Suprapubic skin (tissue), 4 donors: ENCODE measurements at regions not wholly inside any gene's neighbourhood (a gene's known extent, or its start where the extent isn't known, plus 50 kb on each side); places are given as distances from the start of the nearest gene placed in this dataset.

ENCODE experiments used
- DNase-seq, 2 donors: peaks; one replicate each; pipeline ENCODE4 v3.0.0-alpha.2; 2019; ENCODE audit warnings: low spot score in 2 of 2
- H3K27ac ChIP-seq: fragments of 200-600 bp; sonication (generic); one replicate; pipeline ENCODE4 v1.5.1; 2019
- H3K27me3 ChIP-seq: fragments of 200-600 bp; sonication (generic); one replicate; pipeline ENCODE4 v1.5.1; 2019
- H3K36me3 ChIP-seq: fragments of 200-600 bp; sonication (generic); one replicate; pipeline ENCODE4 v1.5.1; 2019
- H3K4me1 ChIP-seq: fragments of 200-600 bp; sonication (generic); one replicate; pipeline ENCODE4 v1.5.1; 2019
- H3K4me3 ChIP-seq: fragments of 200-600 bp; sonication (generic); one replicate; pipeline ENCODE4 v1.5.1; 2019; ENCODE audit warnings: mild to moderate bottlenecking
- H3K9me3 ChIP-seq: fragments of 200-600 bp; sonication (generic); one replicate; pipeline ENCODE4 v1.5.1; 2019
- CTCF ChIP-seq, 2 donors: fragments of 200-600 bp in 1 of 2; fragments of 450-650 bp in 1 of 2; sonication (generic) in 1 of 2; IDR thresholded peaks; one replicate each; pipeline ENCODE4 v1.5.1; 2016 to 2019; ENCODE audit warnings: antibody characterized with exemption in 2 of 2, mild to moderate bottlenecking in 1 of 2, moderate library complexity in 1 of 2
- EP300 ChIP-seq: sonication (generic); formaldehyde crosslinking; IDR thresholded peaks from one replicate; pipeline ENCODE4 v1.6.1; 2017; ENCODE audit warnings: antibody characterized with exemption
- POLR2A ChIP-seq, 2 donors: fragments of 450-650 bp; IDR thresholded peaks; one replicate each; pipeline ENCODE4 v1.6.1; 2017; ENCODE audit warnings: antibody characterized with exemption in 2 of 2, mild to moderate bottlenecking in 2 of 2, moderate library complexity in 2 of 2
- POLR2AphosphoS5 ChIP-seq, 3 donors: sonication (generic); formaldehyde crosslinking; IDR thresholded peaks; one replicate each; pipeline ENCODE4 v1.6.1; 2017; ENCODE audit warnings: antibody characterized with exemption in 3 of 3
- WGBS: methylation state at CpG from one replicate; pipeline ENCODE4 v1.1.5; 2018; 5-methylcytosine and 5-hydroxymethylcytosine counted together

DNA sequence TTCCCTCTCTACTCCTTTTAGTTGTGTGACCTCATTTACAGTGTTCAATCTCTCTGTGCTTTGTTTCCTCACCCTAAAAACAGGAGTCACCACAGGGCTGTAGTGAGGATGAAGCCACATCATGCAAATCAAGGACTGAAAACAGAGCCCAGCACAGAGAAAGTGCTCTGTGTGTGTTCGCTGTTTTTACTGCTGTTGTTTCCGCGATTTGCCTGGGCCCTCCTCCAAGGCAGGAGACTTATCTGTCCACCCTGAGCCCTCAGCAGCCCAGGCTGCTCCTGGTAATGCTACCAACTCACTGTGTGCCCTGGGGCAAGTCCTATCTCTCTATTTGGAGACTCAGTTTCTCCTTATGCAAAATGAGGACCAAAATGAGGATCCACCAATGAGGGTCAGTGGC is 87.2 kb upstream of the NEURL1B start:
- no peak for DNase-seq
- TF ChIP-seq POLR2A (IDR thresholded peaks at IDR 0.05) (no peak), EP300 (no peak), CTCF (IDR thresholded peaks at IDR 0.05) (no peak), POLR2AphosphoS5 (IDR thresholded peaks at IDR 0.05) (no peak)
- H3K4me1 ChIP-seq, result peaks cover 20% of the 10 kb centered on the region
- no peaks in the 10 kb centered on the region for H3K36me3 ChIP-seq
- H3K9me3 ChIP-seq, result no peaks in the 10 kb centered on the region
- WGBS, result 77% methylated on average over 3 of the region's 3 CpGs
- H3K27me3 ChIP-seq, result no peaks in the 10 kb centered on the region
- H3K4me3 ChIP-seq, result no peak overlapping the region
- H3K27ac ChIP-seq, result no peak overlapping the region

DNA sequence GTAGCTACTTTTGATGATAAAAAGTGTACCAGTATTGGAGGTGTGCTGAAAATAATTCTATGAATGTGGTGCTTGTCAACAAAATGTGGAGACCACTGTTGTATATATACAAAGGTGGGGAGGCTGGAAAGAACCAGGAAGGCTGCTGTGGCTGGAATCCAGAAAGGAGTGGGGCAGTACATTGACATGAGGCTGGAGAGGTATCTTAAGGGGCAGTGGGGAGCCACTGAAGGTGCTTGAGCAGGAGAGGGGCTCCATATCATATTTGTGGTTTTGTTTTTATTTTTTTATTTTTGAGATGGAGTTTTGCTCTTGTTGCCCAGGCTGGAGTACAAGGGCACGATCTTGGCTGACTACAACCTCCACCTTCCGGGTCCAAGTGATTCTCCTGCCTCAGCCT is 87.9 kb upstream of the NEURL1B start:
- Histone ChIP-seq H3K27ac (no peak overlapping the region), H3K36me3 (no peaks in the 10 kb centered on the region), H3K4me3 (no peak overlapping the region), H3K4me1 (peaks cover 12% of the 10 kb centered on the region), H3K9me3 (no peaks in the 10 kb centered on the region), H3K27me3 (no peaks in the 10 kb centered on the region)
- no peak for DNase-seq
- 94% methylated on average over 2 of the region's 2 CpGs for WGBS
- TF ChIP-seq EP300 (no peak), POLR2AphosphoS5 (IDR thresholded peaks at IDR 0.05) (no peak), POLR2A (IDR thresholded peaks at IDR 0.05) (no peak)

DNA sequence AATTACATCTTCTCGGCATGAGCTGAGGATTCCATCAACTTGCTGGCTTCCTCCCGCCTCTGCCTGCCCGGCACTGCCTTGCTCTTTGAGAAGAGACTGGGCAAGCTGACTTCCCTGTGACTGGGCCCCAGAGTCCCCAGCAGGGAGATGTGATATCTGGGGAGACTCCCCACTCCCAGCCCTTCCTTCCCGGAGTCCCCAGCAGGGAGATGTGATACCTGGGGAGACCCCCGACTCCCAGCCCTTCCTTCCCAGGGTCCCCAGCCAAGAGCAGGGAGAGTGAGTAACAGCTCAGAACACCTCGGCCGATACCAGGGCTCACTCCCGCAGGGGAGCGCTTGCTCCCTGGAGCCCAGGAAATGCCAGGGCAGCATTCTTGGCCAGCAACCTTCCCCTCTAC is 90.1 kb upstream of the NEURL1B start:
- 71% methylated on average over 9 of the region's 9 CpGs for WGBS
- H3K4me1 ChIP-seq, result peaks cover 3% of the 10 kb centered on the region
- TF ChIP-seq POLR2AphosphoS5 (IDR thresholded peaks at IDR 0.05) (no peak), EP300 (no peak), CTCF (IDR thresholded peaks at IDR 0.05) (no peak), POLR2A (IDR thresholded peaks at IDR 0.05) (no peak)
- peak in 1 of 2 donors; percentile 46 for DNase-seq
- no peaks in the 10 kb centered on the region for H3K9me3 ChIP-seq
- no peak overlapping the region for H3K4me3 ChIP-seq
- no peaks in the 10 kb centered on the region for H3K27me3 ChIP-seq
- H3K27ac ChIP-seq, result no peak overlapping the region
- no peaks in the 10 kb centered on the region for H3K36me3 ChIP-seq

GRCh38 chr5:172550096-172550765 is 90.8 kb upstream of the NEURL1B start:
- H3K4me3 ChIP-seq, result no peak overlapping the region
- H3K36me3 ChIP-seq, result no peaks in the 10 kb centered on the region
- no peak overlapping the region for H3K27ac ChIP-seq
- DNase-seq, result peak in 1 of 2 donors; percentile 47
- H3K27me3 ChIP-seq, result peaks cover 4% of the 10 kb centered on the region
- WGBS, result 85% methylated on average over 8 of the region's 9 CpGs
- H3K9me3 ChIP-seq, result no peaks in the 10 kb centered on the region
- TF ChIP-seq POLR2A (IDR thresholded peaks at IDR 0.05) (no peak), POLR2AphosphoS5 (IDR thresholded peaks at IDR 0.05) (no peak), EP300 (no peak), CTCF (IDR thresholded peaks at IDR 0.05) (no peak)
- peaks cover 3% of the 10 kb centered on the region for H3K4me1 ChIP-seq

DNA sequence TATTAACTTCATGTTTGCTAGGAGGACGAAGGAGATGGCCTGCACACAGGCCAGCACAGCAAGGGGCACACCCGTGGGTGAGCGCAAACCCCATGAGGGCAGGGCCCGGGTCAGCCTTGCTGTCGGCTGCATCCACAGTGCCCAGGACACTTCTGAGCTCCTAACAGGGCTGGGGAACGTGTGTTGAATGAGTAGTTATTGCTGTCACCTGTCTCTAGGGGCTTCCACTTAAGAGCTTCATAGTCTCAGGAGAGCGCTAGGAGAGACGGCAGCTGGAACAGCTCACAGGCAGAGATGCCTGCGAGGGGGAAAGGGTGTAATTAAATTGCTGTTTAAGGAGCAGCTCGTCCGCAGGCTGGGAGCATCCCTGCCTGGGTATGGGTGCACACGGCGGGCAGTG is 91.4 kb upstream of the NEURL1B start:
- Histone ChIP-seq H3K36me3 (no peaks in the 10 kb centered on the region), H3K4me3 (no peak overlapping the region), H3K27me3 (peaks cover 4% of the 10 kb centered on the region), H3K9me3 (no peaks in the 10 kb centered on the region), H3K27ac (no peak overlapping the region), H3K4me1 (peaks cover 3% of the 10 kb centered on the region)
- TF ChIP-seq EP300 (no peak), CTCF (IDR thresholded peaks at IDR 0.05) (no peak), POLR2A (IDR thresholded peaks at IDR 0.05) (no peak), POLR2AphosphoS5 (IDR thresholded peaks at IDR 0.05) (no peak)
- DNase-seq, result no peak
- WGBS, result 83% methylated on average over 13 of the region's 13 CpGs
